Stimulated activated CD8-positive, alpha-beta memory T cell treated with anti-CD3 and anti-CD28 coated beads, Interleukin-4, amount 100 ng/mL, for 1 hour (primary cell): ENCODE measurements at regions not wholly inside any gene's neighbourhood (a gene's known extent, or its start where the extent isn't known, plus 50 kb on each side); places are given as distances from the start of the nearest gene placed in this dataset.
"Not testable (repeated sequence)": the region's sequence is repeated elsewhere in the genome, so short reads cannot be mapped to it uniquely, and the experiment has no call there.

ENCODE experiments used
- DNase-seq, 2 donors: peaks; one replicate each; pipeline ENCODE4 v3.0.0-alpha.2; 2020; ENCODE audit warnings: low read depth in 2 of 2, low spot score in 1 of 2

- DNase-seq = not testable (repeated sequence)
Observed at GRCh38 chr14:87734577-87735360, 258.2 kb downstream of the GALC start.

- DNase-seq = not testable (repeated sequence)
Observed at GRCh38 chr14:87733115-87733514, 259.9 kb downstream of the GALC start.

DNA sequence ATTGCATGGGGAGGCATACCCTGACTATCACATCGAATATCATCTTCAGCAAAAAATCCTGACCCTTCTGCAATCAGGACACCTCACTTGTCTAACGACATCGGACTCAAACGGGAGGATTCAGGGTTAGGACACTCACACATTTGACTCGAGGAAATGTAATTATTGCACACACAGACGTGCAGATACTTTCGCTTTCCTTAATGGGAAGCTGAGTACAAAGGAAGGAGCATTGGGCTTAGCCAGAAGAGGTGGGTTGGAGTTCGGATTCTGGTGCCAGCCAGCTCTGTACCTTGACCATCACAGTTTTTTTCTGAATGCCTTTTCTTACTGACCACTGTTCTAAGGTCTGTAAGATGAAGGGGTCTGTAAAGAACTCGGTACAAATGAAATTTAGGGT, 260.4 kb downstream of the GALC start:
- DNase-seq = no peak

- no peak for DNase-seq
Observed at GRCh38 chr14:87725318-87725717, 267.7 kb downstream of the GALC start.

DNA sequence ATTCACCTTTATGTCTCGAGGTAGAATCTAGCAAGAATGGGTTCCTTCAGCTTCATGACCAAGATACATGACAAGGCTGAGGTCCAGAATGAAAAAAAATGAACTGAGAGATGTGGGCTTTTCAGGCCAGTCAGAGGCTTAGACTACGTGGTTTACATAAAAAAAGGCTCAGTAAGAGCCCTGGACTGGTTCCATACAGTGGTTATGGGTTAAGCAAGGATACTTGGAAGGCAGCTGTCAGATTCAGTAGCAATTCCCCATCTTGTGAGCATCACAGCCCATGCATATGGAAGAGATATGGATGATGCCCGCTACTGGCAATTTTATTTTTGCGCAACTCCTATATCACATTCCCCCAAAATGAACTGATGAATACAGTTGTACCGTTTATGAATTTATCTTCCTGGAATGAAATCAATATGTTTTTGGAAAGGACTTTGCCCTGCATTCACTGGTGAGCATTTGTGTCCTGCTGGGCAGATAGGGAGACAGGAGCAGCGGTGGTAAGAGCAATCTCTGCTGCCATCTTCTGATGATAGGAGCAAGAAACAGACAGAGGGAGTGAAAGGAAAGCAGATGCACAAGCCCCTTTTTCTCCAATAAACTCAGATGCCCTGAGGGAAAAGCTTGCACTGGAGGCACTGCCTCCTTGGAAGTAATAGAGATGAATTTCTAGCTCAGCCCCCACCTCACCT, 280.4 kb downstream of the GALC start:
- DNase-seq = no peak

- DNase-seq = no peak
Observed at GRCh38 chr14:87705439-87705896, 287.5 kb downstream of the GALC start.

GRCh38 chr14:87698481-87698880, 294.5 kb downstream of the GALC start:
- DNase-seq = no peak

DNA sequence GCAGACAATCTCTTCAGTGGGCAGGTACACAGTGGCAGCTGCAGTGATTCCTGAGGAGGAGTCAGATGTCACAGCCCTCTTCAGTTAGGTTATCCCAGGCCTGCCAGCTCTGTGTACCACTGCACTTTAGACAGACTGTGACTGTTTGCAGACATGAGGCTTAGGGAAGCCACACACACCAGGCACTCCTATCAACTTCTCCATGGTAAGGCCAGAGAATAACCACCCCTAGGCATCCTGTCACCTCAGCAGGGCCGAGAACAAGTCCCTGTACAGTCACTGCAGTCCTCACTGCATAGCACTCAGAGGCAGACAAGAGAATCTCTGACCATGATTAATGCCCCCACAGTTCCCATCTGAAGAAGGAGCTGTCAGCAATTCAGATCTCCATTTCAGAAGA, 296.5 kb downstream of the GALC start:
- no peak for DNase-seq

DNA sequence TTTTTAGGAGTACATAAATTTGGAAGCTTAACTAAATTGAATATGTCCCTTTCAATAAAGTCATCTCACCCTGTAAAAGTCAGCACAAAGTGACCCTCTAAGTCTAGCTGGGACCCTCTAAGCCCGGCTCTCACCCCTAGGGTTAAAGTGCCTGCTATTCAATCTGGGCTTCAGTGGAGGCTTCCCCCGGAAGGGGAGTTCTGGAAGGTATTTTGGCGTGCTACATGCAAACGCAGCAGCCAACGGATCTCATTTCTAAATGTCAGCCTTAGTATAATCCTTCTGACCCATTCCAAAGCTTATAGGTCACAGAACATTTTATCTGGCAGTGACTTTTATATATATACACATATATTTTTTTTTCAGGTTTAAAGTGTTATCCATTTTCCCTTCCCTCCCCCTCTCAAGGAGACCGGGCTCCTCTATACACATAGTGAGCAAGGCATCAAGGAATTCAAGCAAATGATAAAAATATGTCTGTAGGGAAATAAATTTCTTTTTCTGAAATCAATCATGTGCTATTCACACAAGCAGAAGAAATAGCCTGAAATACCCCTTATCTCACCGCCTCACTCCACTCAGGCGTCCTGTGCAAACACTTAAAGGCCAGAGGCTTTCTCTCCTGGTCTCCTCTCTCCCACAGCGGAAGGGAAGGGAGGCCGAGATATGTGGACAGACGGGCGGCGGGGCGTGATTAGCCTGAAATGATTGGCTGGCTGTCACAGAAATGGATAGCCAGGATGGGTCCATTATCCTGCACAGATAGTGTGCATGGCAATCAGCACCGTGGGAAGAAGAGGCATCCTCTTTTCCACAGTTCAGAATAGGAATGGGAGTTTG, 301.7 kb downstream of the GALC start:
- DNase-seq = no peak

DNA sequence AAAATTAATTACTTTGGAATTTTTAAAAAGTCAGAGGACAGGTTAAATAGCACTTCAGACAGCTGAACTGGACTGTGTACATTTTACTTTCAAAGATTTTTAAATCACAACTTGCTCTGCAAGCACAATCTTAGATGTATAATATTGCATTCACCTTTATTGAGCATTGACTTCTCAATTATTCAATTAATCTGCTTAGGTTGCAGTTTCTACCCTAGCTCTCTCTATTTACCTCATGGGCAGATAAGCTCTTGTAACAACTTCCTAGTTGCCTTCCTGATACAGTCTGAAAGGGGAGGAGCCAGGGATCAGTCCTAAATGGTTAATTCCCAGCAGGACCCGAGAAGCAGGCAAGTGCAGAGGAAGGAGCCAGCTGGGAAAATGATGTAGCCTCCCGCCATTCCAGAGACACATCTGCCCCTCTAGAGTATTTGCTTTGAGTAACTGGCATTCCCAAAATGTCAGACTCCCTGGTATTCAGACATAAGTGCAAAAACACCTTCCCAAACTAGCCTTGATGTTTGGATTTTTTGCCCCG, 302.8 kb downstream of the GALC start:
- DNase-seq = no peak

- DNase-seq = no peak
Observed at GRCh38 chr14:87688524-87688923, 304.5 kb downstream of the GALC start.

DNA sequence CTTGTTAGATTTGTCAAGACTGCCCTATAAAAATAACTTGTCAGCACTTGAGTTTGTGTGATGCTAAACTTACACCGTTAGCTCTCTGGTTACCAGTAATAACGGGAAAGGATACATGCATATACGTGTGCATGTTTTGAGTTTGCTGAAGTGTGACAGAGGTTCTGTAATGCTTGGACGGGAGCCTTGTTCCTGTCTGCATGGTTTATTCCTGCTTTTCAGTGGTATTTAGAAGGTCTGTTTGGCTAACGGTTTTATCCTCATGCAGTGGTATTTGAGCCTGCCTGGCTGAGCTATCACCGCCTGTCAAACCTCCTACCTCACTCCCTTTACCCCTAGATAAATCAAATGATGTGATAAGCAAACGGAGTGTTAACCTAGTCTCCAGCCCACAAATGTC, 305.6 kb downstream of the GALC start:
- no peak for DNase-seq

DNA sequence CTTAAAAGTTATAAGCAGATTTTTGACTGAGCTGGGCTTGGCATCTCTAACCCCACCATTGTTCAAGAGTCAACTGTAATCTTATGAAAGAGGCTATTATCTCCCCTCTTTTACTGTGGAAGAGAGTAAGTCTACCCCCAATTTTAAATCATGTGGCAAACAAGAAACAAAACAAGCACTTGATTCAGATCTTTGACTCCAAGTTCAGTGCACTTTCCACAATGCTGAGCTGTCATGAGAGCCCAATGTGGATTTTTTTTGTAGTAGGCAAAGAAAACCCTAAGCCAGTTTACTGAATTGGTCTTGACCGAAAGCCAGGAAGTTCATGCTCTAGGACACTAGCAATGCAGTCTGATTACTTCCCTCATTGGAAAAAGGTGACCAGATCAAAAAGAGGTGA, 306.2 kb downstream of the GALC start:
- no peak for DNase-seq

- no peak for DNase-seq
Observed at GRCh38 chr14:87679866-87680265, 313.1 kb downstream of the GALC start.

DNA sequence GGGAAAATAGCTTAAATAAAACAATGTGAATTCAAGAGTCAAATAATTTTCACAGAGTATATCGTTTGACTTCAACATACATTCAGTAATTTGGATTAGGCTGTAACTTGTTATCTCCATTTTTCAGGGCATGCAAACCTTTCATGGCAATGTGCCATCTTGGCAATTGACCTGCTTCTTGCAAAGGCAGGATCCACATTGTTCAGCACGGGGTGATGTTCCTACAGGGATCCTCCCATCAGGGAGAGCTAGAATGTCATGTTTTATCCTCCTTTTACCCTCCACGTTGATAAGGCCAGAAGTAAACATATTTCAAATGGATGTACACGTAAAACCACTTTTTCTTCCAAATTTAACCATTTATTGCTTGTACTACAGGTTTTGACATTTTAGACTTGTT, 314.4 kb downstream of the GALC start:
- DNase-seq = no peak

DNA sequence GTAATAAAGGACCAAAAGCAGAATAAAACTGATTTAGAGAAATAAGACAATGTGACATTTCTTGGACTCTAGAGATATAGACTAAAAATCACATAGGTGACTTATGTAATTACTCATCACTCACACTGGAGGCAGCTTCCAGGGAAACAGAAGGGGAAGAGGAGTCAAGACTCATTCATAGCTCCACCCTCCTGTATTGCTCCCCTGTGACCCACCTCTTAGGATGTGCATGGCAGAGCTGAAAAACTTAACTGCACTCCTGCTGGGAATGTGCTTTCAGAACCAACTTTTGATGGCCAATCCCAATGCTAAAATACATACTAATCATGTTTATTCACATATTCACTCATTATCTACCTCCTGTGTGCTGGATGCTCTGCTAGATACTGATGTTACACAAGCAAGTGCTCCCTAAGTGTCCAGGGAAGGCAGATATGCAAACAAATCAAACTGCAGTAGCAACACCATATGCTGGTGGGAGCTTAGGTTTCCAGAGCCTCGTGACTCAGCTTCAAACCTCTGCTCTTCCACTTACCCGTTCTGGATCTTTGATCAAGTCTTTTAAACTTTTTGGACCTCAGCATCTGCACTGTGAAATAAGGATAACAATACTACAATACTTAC, 316.1 kb downstream of the GALC start:
- DNase-seq = no peak

DNA sequence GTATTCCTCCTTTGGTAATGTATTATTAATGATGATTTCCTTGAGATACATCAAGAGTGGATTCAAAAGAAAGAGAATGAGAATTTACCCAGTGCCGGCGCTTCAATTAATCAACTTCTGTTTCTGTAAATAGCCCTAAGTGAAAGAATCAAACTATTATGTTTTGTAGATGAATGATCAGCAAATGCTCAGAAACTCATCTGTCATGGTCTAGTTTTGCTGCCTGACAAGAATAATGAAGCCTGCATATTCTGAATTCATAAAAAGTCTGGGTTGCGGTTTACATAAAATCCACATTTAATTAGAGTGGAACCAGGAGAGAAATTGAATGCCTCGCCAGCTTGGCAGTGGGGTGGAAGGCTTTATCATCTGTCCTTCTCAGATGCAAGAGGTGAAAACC, 325.3 kb downstream of the GALC start:
- no peak for DNase-seq

GRCh38 chr14:87656315-87656714, 336.7 kb downstream of the GALC start:
- no peak for DNase-seq

GRCh38 chr14:87652278-87652677, 340.7 kb downstream of the GALC start:
- DNase-seq = no peak

DNA sequence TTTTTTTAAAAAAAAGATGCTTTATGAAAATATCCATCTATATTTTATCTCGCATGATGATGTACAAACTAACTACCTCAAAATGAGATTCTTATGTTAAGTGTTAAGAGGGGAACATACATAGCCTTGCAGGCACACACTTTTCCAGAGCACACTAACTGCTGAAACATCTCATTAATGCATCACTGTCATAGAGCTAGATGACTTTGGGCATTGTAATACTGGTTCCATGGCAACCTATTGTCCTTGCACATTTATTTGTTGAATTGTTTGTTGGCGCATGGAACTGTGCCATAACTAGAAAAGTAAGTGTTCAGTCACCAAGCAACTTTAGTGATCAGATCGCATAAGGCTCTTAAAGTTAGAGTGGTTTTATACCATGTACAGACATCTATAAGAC, 348.3 kb downstream of the GALC start:
- no peak for DNase-seq

GRCh38 chr14:87643005-87643404, 350.0 kb downstream of the GALC start:
- DNase-seq = no peak
